Stimulated activated CD4-positive, alpha-beta T cell treated with anti-CD3 and anti-CD28 coated beads, Interleukin-2, amount 100 ng/mL, for 48 hours (primary cell): ENCODE measurements at regions not wholly inside any gene's neighbourhood (a gene's known extent, or its start where the extent isn't known, plus 50 kb on each side); places are given as distances from the start of the nearest gene placed in this dataset.
"Not testable (repeated sequence)": the region's sequence is repeated elsewhere in the genome, so short reads cannot be mapped to it uniquely, and the experiment has no call there.

Source experiments
- DNase-seq, 2 donors: peaks; one replicate each; pipeline ENCODE4 v3.0.0-alpha.2; 2020

DNA sequence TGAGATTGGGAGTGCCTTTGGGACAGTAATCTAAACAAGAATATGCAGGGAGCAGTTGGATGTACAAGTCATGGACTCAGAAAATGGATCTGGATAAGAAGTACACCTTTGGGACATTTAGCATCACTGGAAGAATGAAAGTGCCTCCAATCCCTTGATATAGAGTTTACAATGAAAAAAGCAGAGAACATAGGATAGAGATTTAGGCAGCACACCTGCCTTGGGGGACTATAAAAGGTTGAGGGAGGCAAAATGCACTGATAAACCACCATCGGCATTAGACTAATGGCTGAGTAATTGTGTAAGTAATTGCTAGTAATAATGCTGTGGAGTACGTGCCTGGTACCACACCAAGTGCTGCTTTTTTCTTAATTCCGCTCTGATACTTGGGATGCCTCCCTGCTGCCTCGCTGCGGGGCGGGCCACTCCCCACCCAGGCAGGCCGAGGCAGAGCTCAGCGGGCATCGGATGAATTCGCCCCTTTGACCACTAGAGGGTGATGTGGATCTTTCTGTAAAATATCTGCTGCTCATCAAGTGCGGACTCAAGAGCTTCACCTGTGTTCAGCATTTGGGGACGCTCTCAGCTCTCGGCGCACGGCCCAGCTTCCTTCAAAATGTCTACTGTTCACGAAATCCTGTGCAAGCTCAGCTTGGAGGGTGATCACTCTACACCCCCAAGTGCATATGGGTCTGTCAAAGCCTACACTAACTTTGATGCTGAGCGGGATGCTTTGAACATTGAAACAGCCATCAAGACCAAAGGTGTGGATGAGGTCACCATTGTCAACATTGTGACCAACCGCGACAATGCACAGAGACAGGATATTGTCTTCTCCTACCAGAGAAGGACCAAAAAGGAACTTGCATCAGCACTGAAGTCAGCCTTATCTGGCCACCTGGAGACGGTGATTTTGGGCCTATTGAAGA is 99.9 kb downstream of the ANKRD18B start:
- peak; percentile 57 to 61 for DNase-seq

DNA sequence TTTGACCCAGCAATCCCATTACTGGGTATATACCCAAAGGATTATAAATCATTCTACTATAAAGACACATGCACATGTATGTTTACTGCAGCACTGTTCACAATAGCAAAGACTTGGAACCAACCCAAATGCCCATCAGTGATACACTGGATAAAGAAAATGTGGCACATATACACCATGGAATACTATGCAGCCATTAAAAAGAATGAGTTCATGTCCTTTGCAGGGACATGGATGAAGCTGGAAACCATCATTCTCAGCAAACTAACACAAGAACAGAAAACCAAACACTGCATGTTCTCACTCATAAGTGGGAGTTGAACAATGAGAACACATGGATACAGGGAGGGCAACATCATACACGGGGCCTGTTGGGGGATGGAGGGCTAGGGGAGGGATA is 104.3 kb downstream of the ANKRD18B start:
- DNase-seq: not testable (repeated sequence)

GRCh38 chr9:33628865-33629410 is 104.9 kb downstream of the ANKRD18B start:
- no peak for DNase-seq

GRCh38 chr9:33633636-33634035 is 109.6 kb downstream of the ANKRD18B start:
- DNase-seq: no peak

GRCh38 chr9:33637881-33638280 is 113.8 kb downstream of the ANKRD18B start:
- DNase-seq: no peak

DNA sequence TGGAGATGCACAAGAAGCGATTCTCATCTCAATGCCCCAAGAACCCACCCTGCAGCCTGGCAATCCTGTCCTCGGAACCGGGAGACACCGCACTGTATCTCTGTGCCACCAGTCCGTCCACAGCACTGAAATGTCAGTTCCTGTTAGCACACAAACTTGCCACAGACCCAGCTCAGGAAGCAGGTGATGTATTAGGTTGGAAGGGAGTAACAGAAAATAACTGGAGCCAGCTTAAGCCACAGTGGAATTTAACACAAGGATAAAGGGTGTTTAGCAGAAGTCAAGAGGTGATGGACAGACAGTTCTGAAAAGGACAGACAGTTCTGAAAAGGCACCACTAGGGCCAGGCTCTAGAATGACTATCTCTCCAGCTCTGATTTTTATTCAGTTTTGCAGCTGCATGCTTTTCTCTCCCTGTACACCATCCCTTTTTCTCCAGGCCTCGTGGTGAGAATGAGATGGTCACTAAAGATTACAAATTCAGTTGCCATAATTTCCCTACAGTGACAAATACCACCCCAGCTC is 114.4 kb downstream of the ANKRD18B start:
- no peak for DNase-seq

- no peak for DNase-seq
Observed at GRCh38 chr9:33645706-33646105, 121.7 kb downstream of the ANKRD18B start.

DNA sequence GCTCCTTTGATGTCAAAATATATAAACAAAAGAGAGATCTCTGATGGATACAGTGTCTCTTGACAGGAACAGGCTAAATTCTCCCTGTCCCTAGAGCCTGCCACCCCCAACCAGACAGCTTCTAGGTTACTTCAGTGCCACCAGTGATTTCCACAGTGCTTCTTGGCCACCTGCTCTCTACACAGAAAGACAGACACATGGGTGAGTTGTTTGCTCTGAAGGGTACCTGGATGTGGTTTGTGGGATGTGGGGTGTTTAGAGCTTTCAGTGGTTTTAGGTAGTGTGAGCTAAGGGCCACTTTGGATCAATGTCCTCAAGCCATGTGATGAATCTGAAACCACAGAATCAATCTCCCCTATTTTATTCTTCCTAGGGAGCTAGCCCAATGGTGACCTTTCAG is 125.4 kb downstream of the ANKRD18B start:
- no peak for DNase-seq

- no peak for DNase-seq
Observed at GRCh38 chr9:33651125-33651524, 127.1 kb downstream of the ANKRD18B start.

DNA sequence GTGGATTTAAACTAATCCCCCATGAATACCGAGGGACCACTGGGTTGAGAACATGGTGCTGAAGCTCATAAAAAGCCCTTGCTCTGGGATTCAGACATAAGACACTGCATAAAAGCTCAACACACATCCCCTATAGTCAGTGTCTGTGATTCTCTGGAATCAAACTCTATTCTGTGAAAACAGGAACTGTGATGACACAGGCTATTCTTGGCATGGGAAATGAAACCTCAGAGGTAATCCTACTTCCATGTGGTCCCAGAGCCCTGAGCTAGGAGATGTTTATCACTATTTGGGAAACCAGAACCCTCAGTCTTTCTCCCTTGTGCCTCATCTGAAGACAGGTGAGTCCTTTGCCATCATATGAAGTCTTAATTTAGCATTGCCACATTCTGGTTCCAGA is 135.4 kb upstream of the PRSS3 start:
- no peak for DNase-seq

DNA sequence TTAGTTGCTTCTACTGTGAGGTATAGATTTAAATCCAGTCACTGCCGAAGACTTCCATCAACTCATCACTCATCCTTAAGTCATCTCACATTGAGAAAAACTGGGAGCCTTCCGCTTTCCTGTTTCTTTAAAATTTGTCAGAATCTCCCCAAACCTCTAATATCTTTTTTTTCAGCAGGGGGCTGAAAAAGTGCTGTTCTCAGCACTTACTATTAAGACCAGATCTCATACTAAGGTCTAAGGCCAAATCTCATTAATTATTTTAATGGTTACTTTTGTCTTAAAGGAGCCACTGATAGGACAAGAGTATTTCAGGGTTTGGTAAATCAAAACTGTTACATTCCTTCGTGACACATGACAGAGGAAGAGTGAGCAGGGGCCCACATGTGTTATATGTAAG is 134.6 kb upstream of the PRSS3 start:
- DNase-seq: no peak

DNA sequence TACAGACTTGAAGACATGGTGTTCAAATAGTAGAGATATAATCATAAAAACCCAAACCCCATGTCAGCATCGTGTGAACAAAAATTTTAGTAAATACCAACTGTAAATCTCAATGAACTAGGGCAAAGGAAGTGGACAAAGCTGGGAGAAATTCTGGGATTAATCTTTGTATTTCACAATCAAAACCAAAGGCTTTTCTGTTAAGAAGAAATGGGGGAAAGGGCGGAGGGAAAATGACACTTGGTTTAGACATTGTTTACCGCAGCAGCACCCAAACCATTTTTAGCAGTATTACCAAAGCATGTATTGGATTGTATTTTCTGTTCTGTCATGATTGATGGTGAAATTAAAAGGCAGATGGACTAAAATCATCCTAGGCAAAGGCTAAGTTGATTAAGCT is 134.2 kb upstream of the PRSS3 start:
- DNase-seq: no peak

DNA sequence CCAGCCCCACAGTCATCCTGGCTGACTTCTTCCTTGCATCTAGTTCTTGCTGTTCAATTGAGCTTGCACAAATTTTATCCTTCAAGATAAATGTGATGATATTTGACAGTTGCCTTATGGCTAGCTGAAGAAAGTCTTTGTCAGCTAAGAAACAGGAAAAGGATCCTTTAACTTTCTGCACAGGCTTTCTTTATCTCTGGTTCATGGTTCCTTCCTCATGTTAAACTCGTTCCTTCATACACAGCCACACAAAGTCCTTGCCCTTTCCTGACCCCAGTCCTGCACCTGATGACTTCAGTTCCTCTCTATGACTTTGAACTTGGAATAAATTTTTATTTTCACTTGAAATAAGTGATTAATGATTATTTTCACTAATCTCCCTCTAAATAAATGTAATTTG is 132.5 kb upstream of the PRSS3 start:
- DNase-seq: no peak

- DNase-seq: not testable (repeated sequence)
Observed at GRCh38 chr9:33676194-33676745, 119.1 kb upstream of the PRSS3 start.

DNA sequence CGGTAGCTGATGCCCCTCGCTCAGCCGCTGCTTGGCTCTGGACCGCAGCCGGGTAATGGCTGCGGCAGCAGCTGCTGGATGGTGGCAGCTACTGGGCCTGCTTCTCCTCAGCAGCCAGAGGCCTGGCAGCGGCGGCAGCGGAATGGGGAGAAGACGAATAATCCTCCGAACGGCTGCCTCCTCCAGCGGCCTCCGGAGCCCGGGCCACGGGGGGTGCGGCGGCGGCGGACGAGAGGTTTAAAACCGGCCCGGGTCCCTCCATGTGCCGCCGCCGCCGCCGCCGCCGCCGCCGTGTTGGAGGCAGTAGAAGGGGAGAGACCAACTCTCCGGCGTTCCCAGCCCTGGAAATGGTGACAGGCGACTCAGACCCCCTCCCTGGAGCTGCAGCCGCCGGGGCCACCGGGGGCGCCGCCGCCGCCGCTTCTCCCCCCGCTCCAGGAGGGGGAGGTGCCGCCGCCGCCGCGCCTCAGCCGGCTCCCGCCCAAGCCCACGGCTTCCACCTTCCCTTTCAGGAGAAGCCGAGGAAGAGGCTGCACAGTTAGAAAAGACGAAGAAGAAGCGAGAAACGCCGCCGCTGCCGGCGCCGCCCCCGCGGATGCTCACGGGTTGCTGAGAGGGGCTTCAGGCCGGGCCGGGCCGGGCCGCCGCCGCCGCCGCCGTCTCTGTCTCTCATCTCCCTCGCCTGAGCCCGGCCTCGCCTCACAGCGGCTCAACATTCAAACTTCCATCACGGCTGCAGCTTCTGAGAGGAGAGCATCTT is 118.4 kb upstream of the PRSS3 start:
- DNase-seq: peak; percentile 8 to 13

- no peak for DNase-seq
Observed at GRCh38 chr9:33677506-33677809, 117.9 kb upstream of the PRSS3 start.

GRCh38 chr9:33677961-33678360 is 117.4 kb upstream of the PRSS3 start:
- no peak for DNase-seq

GRCh38 chr9:33682551-33682950 is 112.8 kb upstream of the PRSS3 start:
- no peak for DNase-seq

GRCh38 chr9:33684831-33685230 is 110.5 kb upstream of the PRSS3 start:
- no peak for DNase-seq

- DNase-seq: no peak
Observed at GRCh38 chr9:33686942-33687341, 108.4 kb upstream of the PRSS3 start.

DNA sequence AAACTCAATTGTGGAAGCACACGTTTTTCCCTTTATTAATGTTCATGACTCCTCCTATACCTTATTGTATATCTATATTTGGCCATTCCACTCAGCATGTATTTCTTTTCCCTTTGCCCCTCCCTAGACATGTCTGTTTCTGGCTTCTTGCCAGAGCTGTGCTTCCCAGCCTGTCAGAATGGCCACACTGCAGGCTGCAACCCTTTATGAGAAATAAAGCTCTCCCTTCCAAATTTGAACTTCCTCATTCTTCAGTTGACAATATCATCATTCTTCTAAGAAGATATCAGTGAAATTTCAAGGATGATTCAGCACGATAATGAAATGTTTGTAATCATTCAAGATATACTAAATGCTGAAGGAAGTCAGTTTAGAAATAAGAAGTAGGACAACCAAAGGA is 107.6 kb upstream of the PRSS3 start:
- DNase-seq: no peak

GRCh38 chr9:33690143-33690933 is 105.0 kb upstream of the PRSS3 start:
- no peak for DNase-seq

DNA sequence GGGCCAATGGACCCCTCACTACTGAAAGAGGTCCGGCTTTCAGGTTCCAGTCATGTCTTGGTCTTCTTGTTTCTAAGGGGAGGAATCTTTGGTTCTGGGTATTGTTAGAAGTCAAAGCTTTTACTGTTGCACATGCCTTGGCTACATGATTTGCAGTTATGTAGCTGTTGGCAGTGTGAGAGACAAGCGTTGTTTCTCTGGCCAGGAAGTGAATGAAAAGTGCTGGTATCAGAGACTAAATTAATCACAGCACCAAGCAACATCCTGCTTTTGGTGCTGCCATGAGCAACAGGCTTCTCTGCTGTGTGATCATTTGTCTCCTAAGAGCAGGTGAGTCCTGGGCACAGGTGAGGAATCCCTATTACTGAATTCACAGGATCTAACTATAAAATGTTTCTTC is 100.1 kb upstream of the PRSS3 start:
- no peak for DNase-seq
